ENCODE measurements at regions not wholly inside any gene's neighbourhood (a gene's known extent, or its start where the extent isn't known, plus 50 kb on each side); places are given as distances from the start of the nearest gene placed in this dataset.

DNA sequence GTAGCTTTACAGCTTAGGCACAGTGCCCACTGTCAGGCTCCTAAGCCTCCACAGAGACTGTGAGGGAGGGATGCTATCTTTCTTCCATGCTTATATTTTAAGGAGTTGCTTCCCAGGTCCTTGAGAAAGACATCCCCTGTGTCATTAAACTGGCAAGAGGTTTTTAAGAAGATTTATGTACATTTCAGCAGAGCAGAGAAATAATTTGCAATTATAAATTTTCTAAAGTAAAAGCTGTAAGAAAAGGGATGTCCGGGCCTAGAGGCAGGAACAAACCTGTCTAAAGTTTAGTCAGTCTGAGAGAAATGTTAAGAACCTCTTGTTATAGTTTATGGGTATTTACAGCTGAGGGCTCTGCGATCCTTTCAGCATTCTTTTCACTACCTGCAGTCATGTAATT is 716.1 kb downstream of the SLC16A7 start:
- no TSS peak for BruUV-seq (replicated peaks)
- no peak for DNase-seq
- POLR2A ChIA-PET (ENCODE audit: unreplicated experiment) = no interaction called here

DNA sequence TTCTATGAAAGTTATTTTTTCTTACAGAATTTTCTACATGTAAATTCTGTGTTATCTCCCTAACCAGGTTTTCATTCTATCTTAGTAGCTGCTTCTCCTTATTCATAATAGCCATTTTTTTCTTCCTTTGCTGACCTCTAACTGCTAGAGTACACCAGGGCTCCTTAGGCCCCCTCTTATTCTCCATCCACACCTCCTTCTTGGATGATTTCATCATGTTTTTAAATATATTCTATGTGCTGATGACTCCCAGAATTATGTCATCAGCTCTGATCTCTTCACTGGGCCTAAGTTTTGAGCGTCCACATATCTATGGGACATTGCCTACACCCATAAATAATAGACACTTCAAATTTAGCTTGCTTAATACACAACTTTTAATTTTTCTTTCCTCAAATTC is 721.5 kb downstream of the SLC16A7 start:
- no peaks in the 10 kb centered on the region for H3K4me1 ChIP-seq (replicated peaks; ENCODE audit: insufficient read depth)
- no peaks in the 10 kb centered on the region for H3K9me3 ChIP-seq (ENCODE audit: insufficient read depth, low read depth)
- H2AFZ ChIP-seq = no peak overlapping the region
- BruUV-seq (replicated peaks) = no TSS peak
- H3K9me2 ChIP-seq (ENCODE audit: insufficient read depth) = no peaks in the 10 kb centered on the region
- H4K20me1 ChIP-seq (ENCODE audit: insufficient read depth) = no peaks in the 10 kb centered on the region
- H3F3A ChIP-seq (ENCODE audit: insufficient read depth, low read depth) = no peaks in the 10 kb centered on the region
- intact Hi-C loops (cut with micrococcal nuclease; ENCODE audit: unreplicated experiment) = no loop called here
- H3K27me3 ChIP-seq (ENCODE audit: insufficient read depth, low read depth) = no peaks in the 10 kb centered on the region
- no peaks in the 10 kb centered on the region for H3K36me3 ChIP-seq (ENCODE audit: low read depth)
- POLR2A ChIA-PET (ENCODE audit: unreplicated experiment) = no interaction called here
- DNase-seq = no peak
- no peak for TF ChIP-seq CTCF (conservative IDR thresholded peaks at IDR 0.05)
- no peak for TF ChIP-seq EZH2 (IDR thresholded peaks at IDR 0.05; ENCODE audit: low read depth)
- CTCF ChIA-PET = no interaction called here
- no peaks in the 10 kb centered on the region for H3K79me2 ChIP-seq (ENCODE audit: low read depth)
- no peak overlapping the region for H3K27ac ChIP-seq
- H3K4me2 ChIP-seq = no peak overlapping the region
- no peak overlapping the region for H3K4me3 ChIP-seq

More for the DNA sequence above, 716.1 kb downstream of the SLC16A7 start:
- no peaks in the 10 kb centered on the region for H4K20me1 ChIP-seq (ENCODE audit: insufficient read depth)
- H3K36me3 ChIP-seq (ENCODE audit: low read depth) = no peaks in the 10 kb centered on the region
- CTCF ChIA-PET = no interaction called here
- no peak overlapping the region for H2AFZ ChIP-seq
- H3F3A ChIP-seq (ENCODE audit: insufficient read depth, low read depth) = no peaks in the 10 kb centered on the region
- H3K9me2 ChIP-seq (ENCODE audit: insufficient read depth) = no peaks in the 10 kb centered on the region
- H3K27me3 ChIP-seq (ENCODE audit: insufficient read depth, low read depth) = no peaks in the 10 kb centered on the region
- no peak overlapping the region for H3K27ac ChIP-seq
- H3K4me3 ChIP-seq = no peak overlapping the region
- no peaks in the 10 kb centered on the region for H3K4me1 ChIP-seq (replicated peaks; ENCODE audit: insufficient read depth)
- no peaks in the 10 kb centered on the region for H3K9me3 ChIP-seq (ENCODE audit: insufficient read depth, low read depth)
- no peak overlapping the region for H3K4me2 ChIP-seq
- H3K79me2 ChIP-seq (ENCODE audit: low read depth) = no peaks in the 10 kb centered on the region
- intact Hi-C loops (cut with micrococcal nuclease; ENCODE audit: unreplicated experiment) = no loop called here
- no peak for TF ChIP-seq CTCF (conservative IDR thresholded peaks at IDR 0.05)
- no peak for TF ChIP-seq EZH2 (IDR thresholded peaks at IDR 0.05; ENCODE audit: low read depth)

- Histone ChIP-seq H3K9me3 (ENCODE audit: insufficient read depth, low read depth) (no peaks in the 10 kb centered on the region), H3K36me3 (ENCODE audit: low read depth) (no peaks in the 10 kb centered on the region), H3F3A (ENCODE audit: insufficient read depth, low read depth) (no peaks in the 10 kb centered on the region), H3K27me3 (ENCODE audit: insufficient read depth, low read depth) (no peaks in the 10 kb centered on the region), H3K27ac (no peak overlapping the region), H3K4me3 (no peak overlapping the region), H3K4me2 (no peak overlapping the region), H3K9me2 (ENCODE audit: insufficient read depth) (no peaks in the 10 kb centered on the region), H4K20me1 (ENCODE audit: insufficient read depth) (no peaks in the 10 kb centered on the region), H2AFZ (no peak overlapping the region), H3K4me1 (replicated peaks; ENCODE audit: insufficient read depth) (no peaks in the 10 kb centered on the region), H3K79me2 (ENCODE audit: low read depth) (no peaks in the 10 kb centered on the region)
- CTCF ChIA-PET = no interaction called here
- no TSS peak for BruUV-seq (replicated peaks)
- DNase-seq = no peak
- intact Hi-C loops (cut with micrococcal nuclease; ENCODE audit: unreplicated experiment) = no loop called here
- POLR2A ChIA-PET (ENCODE audit: unreplicated experiment) = no interaction called here
- TF ChIP-seq EZH2 (IDR thresholded peaks at IDR 0.05; ENCODE audit: low read depth) = no peak
- no peak for TF ChIP-seq CTCF (conservative IDR thresholded peaks at IDR 0.05)
These were observed 728.9 kb downstream of the SLC16A7 start for GRCh38 chr12:60324746-60325145.
